NOMO-1 treated with dmso at 0.1 percent for 144 hours (cell line): ENCODE measurements at regions not wholly inside any gene's neighbourhood (a gene's known extent, or its start where the extent isn't known, plus 50 kb on each side); places are given as distances from the start of the nearest gene placed in this dataset.

ENCODE experiments used
- DNase-seq: peaks from one replicate; lab custom pipeline; 2025; ENCODE audit not compliant: unreplicated experiment; lab: John Stamatoyannopoulos, UW

- DNase-seq: no peak
Observed at GRCh38 chr14:84591827-84592445, 938.0 kb upstream of the FLRT2 start.

DNA sequence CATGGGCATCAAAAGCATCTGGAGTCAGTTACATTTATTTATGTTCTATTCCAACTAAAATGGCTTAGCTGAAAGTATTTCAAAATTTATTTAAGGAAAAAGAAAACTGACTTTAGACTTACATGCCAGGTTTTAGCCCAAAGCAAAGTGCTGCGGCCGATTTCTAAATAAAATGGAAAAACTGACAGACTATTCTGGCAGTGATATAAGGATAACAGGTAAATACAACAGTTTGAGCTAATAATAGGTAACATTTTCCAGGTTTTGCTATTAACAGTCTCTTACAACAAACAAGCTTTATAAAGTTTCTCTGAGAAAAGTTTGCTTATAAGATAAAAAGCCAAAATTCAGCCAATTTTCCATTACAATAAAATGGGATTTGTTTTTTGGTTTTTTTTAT lies 937.2 kb upstream of the FLRT2 start:
- no peak for DNase-seq

DNA sequence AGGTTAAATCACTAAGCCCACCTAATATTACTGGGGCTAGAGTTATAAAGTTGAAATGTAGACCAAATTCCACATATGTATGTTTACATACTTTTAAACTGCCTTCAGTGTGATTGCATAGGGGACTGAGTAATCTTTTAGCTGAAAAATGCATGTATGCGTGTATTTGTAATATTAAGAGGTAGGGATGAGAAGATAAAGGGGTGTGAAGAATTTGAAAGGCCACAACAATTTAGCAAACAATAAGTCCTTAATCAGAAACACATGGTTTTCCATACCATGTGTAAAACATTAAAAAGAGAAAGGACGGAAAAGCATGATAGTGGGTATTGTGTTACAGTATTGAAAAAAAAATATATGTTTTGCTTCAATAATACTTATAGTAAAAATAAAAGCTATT lies 919.9 kb upstream of the FLRT2 start:
- DNase-seq: no peak

DNA sequence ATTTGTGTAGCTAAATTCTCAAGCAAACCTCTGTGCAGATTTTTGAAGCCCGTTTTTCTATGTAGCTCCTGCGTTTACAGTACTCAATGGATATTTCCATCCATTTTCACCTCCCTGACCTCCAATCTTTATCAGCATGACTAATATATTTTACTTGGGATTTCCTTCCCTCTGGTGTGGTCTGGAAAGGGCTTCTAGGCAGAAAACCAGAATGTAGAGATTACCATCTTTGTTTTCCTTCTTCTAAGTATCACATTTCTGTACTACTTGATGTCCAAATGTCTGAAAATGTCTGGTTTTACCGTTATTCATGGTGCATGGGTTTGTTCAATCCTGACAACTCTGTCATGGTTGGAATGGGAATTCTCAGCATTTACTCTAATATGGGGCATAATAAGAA lies 907.6 kb upstream of the FLRT2 start:
- DNase-seq: no peak

DNA sequence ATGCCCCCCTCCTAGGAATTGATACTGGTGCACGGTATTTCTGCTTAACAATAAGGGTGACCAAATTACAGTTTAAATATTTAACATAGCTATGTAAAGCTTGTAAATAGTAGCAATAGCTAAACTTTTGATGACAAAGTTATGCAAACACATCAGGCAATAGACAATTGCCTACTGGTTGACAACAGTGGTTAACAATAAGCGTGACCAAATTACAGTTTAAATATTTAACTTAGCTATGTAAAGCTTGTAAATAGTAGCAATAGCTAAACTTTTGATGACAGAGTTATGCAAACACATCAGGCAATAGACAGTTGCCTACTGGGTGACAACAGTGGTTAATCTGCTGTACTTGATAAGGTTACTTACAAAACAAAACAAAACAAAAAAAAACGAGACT lies 886.5 kb upstream of the FLRT2 start:
- no peak for DNase-seq

DNA sequence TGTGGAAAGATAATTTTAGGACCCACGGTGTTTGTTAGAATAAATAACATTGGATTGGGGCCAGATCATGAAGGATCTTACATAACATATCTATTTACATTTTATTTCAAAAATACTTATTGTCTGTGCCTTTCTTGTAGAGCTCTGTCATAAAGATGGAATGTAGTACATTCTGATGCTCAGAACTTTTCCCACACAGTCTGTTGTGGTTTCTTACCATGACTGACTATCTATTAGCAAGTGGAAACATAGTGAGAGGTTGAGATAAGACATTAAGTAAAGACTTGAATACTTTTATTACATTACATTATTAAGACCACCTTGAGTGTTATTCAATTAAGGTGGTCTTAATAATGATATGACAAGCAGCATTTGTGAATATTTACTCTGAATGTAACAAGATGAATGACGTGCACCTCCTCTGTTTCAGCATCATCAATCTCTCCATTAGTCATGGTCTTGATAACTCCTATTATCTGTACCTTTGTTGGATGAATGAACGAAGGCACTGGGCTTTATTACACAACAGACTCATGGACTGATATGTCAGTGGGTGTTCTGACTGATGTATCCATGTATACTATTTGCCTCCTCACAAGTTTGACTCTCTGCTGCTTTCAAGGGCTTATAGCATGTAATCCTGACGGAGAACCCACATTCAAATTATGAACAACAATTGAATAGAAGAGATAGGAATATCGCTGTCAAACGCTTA lies 883.0 kb upstream of the FLRT2 start:
- no peak for DNase-seq

DNA sequence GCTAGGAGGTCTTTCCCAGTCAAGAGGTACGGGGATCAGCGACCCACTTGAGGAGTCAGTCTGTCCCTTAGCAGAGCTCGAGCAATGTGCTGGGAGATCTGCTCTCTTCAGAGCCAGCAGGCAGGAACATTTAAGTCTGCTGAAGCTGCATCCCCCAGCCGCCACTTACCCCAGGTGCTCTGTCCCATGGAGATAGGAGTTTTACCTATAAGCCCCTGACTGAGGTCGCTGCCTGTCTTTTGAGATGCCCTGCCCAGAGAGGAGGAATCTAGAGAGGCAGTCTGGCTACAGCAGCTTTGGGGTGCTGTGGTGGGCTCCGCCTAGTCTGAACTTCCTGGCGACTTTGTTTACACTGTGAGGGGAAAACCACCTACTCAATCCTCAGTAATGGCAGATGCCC lies 874.9 kb upstream of the FLRT2 start:
- no peak for DNase-seq

GRCh38 chr14:84657911-84658310 lies 872.0 kb upstream of the FLRT2 start:
- no peak for DNase-seq

DNA sequence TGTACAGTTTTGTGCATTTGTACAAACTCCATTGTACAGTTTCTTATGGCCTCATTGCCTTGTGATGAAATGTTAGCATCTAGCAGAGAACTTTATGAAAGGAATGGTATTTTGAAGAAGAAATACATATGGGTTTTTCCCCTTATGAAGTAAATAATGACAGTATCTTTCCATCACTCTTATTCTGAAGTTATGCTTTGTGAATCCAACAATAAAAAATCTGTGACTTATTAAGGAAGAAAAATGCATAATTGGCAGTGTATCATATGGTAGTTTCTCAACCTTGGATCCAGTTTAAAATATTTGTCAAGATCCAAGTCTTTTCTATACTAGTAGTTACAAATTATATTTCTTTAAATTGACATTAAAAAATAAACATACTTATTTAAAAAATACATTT lies 859.1 kb upstream of the FLRT2 start:
- DNase-seq: no peak

GRCh38 chr14:84671776-84672175 lies 858.2 kb upstream of the FLRT2 start:
- DNase-seq: no peak

GRCh38 chr14:84674636-84675035 lies 855.3 kb upstream of the FLRT2 start:
- no peak for DNase-seq

- no peak for DNase-seq
Observed at GRCh38 chr14:84686550-84686949, 843.4 kb upstream of the FLRT2 start.

GRCh38 chr14:84688297-84689025 lies 841.5 kb upstream of the FLRT2 start:
- DNase-seq: no peak

DNA sequence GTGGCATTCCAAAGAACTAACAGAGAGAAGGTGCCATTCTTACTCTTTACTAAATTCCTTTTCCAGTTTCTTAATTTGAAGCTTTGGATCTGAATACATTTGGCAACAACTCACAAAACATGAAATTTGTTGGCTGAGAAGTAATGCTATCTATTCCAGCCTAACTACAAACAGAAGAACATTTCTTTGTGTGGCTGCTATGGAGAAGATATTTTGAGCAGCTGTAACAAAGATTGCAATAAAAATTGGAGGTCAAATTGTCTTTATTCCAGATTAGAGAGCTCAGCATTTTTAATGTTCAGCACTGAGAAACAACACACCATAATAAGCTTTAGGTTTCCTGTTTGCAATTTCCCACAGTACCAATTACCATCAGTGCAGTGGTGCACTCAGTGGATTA lies 835.8 kb upstream of the FLRT2 start:
- DNase-seq: no peak

GRCh38 chr14:84704601-84705000 lies 825.3 kb upstream of the FLRT2 start:
- no peak for DNase-seq

- no peak for DNase-seq
Observed at GRCh38 chr14:84707830-84708229, 822.1 kb upstream of the FLRT2 start.

DNA sequence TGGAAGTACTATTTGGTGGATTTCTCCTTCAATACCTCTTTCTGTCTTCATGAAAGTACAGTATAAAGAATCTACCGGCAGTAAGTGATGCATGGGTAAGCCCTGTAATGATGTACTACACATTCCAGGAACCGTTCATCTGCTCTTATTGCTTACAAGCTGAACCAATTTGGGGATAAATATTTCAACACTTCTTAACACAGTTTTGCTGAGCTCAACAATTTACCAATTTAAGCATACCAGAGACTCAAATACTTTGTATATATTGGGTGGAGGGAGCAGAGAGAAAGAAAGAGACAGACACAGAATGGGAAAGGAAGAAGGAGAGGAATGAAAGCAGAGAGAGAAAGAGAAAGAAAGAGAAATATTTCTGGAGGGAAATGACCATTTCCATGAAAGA lies 821.1 kb upstream of the FLRT2 start:
- DNase-seq: no peak

GRCh38 chr14:84726471-84726870 lies 803.5 kb upstream of the FLRT2 start:
- DNase-seq: no peak

- DNase-seq: no peak
Observed at GRCh38 chr14:84749191-84749955, 780.6 kb upstream of the FLRT2 start.

DNA sequence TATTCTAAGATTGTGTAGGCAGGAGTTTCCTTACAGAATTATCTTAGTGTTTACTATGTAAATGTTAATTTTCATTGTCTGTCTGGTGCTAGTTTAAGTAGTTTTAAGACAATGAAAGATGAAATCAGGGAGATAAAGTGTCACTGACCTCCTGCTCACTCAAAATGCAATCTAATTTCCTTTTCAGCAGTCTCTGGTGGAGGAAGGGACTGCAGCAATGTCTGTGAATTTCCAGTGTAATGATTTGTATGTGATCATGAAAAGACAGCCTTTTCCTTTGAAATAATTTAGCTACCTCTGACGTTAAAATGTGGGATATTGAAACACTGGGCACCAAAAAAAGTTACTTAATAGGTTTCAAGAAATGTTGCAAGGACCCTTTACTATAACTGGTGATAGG lies 779.7 kb upstream of the FLRT2 start:
- DNase-seq: no peak

DNA sequence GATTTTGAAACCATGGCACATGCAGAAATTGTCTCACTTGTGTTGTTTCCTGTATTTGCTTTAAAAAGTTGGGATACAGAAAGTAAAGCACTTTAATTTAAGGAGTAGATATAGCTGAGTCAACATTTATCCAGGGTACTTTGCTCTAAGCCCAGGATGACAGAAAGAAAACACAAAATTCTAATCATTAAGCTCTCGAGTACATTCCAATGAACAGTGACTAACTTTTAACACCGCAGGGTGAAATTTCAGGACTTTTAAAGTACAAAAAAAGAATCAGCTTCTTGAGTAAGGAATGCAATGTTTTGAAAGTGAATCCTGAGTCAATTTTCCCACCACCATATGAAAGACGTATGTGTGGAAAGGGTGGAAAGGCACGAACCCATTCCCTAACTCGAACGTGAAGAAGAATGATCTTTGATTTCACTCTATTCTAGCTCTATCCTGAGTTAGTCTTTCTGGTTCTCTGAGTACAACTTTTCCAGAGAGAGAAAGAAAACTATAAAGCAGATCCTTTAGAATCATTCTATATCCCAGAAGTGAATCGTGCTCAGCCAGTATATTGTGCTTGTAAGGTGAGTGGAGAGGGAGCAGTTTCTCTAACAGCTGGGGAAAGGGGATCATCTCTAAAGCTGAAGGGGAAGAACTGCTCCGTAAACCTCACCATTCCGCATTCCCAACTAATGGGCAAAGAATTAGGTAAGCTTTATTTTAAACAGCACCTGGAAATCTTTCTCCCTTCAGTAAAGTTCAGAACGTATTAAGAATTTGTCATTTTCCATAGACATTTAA lies 779.0 kb upstream of the FLRT2 start:
- DNase-seq: no peak
